Peyer's patch (tissue), 4 donors: ENCODE measurements at regions not wholly inside any gene's neighbourhood (a gene's known extent, or its start where the extent isn't known, plus 50 kb on each side); places are given as distances from the start of the nearest gene placed in this dataset.

Experiments used
- POLR2A ChIP-seq, 2 donors: fragments of 450-650 bp; IDR thresholded peaks; one replicate each; pipeline ENCODE4 v1.5.1; 2017; ENCODE audit warnings: antibody characterized with exemption in 2 of 2, mild to moderate bottlenecking in 2 of 2, moderate library complexity in 2 of 2
- TF ChIP-seq, protein P1 (sequence below), 6 experiments: fragments of 450-650 bp in 4 of 6; fragments of 200-600 bp in 2 of 6; sonication (generic) in 1 of 6; IDR thresholded peaks; one replicate each; pipeline ENCODE4 v1.5.1; 2017 to 2019; ENCODE audit warnings: antibody characterized with exemption in 6 of 6, mild to moderate bottlenecking in 3 of 6, moderate library complexity in 1 of 6

DNA sequence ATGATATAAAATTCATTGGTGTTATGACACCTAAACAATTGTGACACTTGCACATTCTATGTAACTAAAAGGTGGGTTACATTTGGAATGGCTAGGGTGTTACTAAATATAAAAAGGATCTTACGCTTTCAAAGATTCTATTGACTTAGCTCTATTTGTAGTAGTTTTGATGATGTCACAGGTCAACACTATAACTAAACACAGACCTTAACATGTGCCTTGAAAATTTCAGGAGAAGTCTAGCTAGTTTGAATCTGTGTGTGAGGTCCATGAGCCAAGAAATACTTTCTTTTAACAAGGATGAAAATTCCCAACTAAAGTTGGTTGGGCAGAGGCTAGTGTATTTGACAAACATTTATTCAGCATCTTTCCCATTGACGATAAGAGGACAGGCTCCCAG is 298.0 kb downstream of the GPAT3 start:
- TF ChIP-seq, protein P1, sequence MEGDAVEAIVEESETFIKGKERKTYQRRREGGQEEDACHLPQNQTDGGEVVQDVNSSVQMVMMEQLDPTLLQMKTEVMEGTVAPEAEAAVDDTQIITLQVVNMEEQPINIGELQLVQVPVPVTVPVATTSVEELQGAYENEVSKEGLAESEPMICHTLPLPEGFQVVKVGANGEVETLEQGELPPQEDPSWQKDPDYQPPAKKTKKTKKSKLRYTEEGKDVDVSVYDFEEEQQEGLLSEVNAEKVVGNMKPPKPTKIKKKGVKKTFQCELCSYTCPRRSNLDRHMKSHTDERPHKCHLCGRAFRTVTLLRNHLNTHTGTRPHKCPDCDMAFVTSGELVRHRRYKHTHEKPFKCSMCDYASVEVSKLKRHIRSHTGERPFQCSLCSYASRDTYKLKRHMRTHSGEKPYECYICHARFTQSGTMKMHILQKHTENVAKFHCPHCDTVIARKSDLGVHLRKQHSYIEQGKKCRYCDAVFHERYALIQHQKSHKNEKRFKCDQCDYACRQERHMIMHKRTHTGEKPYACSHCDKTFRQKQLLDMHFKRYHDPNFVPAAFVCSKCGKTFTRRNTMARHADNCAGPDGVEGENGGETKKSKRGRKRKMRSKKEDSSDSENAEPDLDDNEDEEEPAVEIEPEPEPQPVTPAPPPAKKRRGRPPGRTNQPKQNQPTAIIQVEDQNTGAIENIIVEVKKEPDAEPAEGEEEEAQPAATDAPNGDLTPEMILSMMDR (IDR thresholded peaks at IDR 0.05) = no peak
- no peak for TF ChIP-seq POLR2A (IDR thresholded peaks at IDR 0.05)
